Calu3 (cell line): ENCODE measurements at regions not wholly inside any gene's neighbourhood (a gene's known extent, or its start where the extent isn't known, plus 50 kb on each side); places are given as distances from the start of the nearest gene placed in this dataset.

ENCODE experiments used
- BruUV-seq: library from RNA; stranded (reverse); fragments of 400-500 nt; replicated peaks from 2 replicates; lab custom pipeline; 2021; lab: Mats Ljungman, UMichigan
- CTCF ChIA-PET: fragments of 300-600 bp; sonication (Branson Sonifier 250); formaldehyde crosslinking; loops from one replicate; lab custom pipeline; 2022; ENCODE audit warnings: antibody characterized with exemption; lab: Charles Lee
- DNase-seq: peaks from one replicate; pipeline ENCODE4 v3.0.0; 2022
- H3K27ac Mint-ChIP-seq: one replicate; pipeline ENCODE4 v1.8.0; 2022; ENCODE audit warnings: mixed read lengths; ENCODE audit not compliant: unreplicated experiment
- H3K27me3 Mint-ChIP-seq: one replicate; pipeline ENCODE4 v1.8.0; 2022; ENCODE audit warnings: mixed read lengths; ENCODE audit not compliant: unreplicated experiment
- H3K36me3 Mint-ChIP-seq: one replicate; pipeline ENCODE4 v1.8.0; 2022; ENCODE audit warnings: mild to moderate bottlenecking, moderate library complexity, mixed read lengths; ENCODE audit not compliant: insufficient read depth, unreplicated experiment
- H3K4me1 Mint-ChIP-seq: one replicate; pipeline ENCODE4 v1.8.0; 2022; ENCODE audit warnings: mild to moderate bottlenecking, low read depth, mixed read lengths; ENCODE audit not compliant: unreplicated experiment
- H3K4me3 Mint-ChIP-seq: one replicate; pipeline ENCODE4 v1.8.0; 2022; ENCODE audit warnings: mild to moderate bottlenecking, low read depth, moderate library complexity, mixed read lengths; ENCODE audit not compliant: unreplicated experiment
- H3K9me3 Mint-ChIP-seq: one replicate; pipeline ENCODE4 v1.8.0; 2022; ENCODE audit warnings: low read depth, mixed read lengths; ENCODE audit not compliant: unreplicated experiment
- intact Hi-C: fragments of 100-400 bp; cut with micrococcal nuclease; formaldehyde crosslinking; loops from one replicate; pipeline ENCODE4 v1.10.0; 2022; ENCODE audit not compliant: unreplicated experiment
- TF ChIP-seq, protein P1 (sequence below): fragments of 200-600 bp; IDR thresholded peaks from one replicate; pipeline ENCODE4 v1.8.0; 2022; ENCODE audit warnings: antibody characterized with exemption; ENCODE audit not compliant: unreplicated experiment

- intact Hi-C loops = no loop called here
- no peak for DNase-seq
- H3K36me3 Mint-ChIP-seq = no peaks in the 10 kb centered on the region
- no peak overlapping the region for H3K27ac Mint-ChIP-seq
- H3K4me3 Mint-ChIP-seq = no peak overlapping the region
- TF ChIP-seq, protein P1, sequence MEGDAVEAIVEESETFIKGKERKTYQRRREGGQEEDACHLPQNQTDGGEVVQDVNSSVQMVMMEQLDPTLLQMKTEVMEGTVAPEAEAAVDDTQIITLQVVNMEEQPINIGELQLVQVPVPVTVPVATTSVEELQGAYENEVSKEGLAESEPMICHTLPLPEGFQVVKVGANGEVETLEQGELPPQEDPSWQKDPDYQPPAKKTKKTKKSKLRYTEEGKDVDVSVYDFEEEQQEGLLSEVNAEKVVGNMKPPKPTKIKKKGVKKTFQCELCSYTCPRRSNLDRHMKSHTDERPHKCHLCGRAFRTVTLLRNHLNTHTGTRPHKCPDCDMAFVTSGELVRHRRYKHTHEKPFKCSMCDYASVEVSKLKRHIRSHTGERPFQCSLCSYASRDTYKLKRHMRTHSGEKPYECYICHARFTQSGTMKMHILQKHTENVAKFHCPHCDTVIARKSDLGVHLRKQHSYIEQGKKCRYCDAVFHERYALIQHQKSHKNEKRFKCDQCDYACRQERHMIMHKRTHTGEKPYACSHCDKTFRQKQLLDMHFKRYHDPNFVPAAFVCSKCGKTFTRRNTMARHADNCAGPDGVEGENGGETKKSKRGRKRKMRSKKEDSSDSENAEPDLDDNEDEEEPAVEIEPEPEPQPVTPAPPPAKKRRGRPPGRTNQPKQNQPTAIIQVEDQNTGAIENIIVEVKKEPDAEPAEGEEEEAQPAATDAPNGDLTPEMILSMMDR = no peak
- H3K27me3 Mint-ChIP-seq = no peaks in the 10 kb centered on the region
- H3K4me1 Mint-ChIP-seq = peaks cover 28% of the 10 kb centered on the region
- no TSS peak for BruUV-seq
- CTCF ChIA-PET = no interaction called here
- H3K9me3 Mint-ChIP-seq = no peaks in the 10 kb centered on the region
These were observed 140.1 kb downstream of the ANXA2 start for GRCh38 chr15:60257591-60258159.

DNA sequence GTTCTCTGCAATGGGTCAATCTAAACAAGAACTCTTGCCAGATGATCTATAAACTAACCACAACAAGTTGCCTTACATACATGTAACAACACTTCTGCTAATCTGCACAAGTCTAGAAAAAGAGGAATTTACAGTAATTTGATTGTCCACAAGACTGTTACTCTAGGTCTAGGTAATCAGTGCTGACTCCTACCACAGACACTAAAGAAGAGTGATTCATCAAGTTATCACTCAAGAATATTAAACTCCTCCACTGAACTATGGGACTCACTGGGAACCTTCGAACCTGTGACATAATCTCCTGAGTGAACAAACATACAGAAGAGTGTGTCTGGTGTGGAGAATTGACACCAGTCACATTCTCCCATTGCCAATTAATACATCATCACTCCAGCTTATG, 138.3 kb downstream of the ANXA2 start:
- Mint-ChIP-seq H3K27ac (no peak overlapping the region), H3K9me3 (no peaks in the 10 kb centered on the region), H3K36me3 (no peaks in the 10 kb centered on the region), H3K27me3 (no peaks in the 10 kb centered on the region), H3K4me1 (peaks cover 18% of the 10 kb centered on the region), H3K4me3 (no peak overlapping the region)
- no TSS peak for BruUV-seq
- intact Hi-C loops = no loop called here
- TF ChIP-seq, protein P1 = no peak
- no peak for DNase-seq
- CTCF ChIA-PET = no interaction called here

DNA sequence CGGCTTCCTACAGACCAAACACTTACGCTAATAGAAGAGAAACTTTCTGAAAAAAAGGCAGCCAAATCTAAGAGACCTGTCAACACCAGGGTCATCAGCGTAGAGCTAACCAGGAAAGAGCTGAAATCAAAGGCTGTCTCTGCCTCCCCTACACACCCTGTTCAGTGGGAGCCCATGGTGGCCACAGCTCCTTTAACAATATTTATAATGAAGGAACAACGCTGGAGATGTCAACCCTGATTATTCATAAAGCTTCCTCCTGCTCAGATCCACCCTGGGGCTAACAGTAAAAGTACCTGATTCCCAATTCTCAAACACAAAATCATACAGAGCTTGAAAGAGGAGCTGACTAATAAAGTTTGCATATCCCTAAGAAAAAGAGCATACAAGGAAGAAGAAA, 133.7 kb downstream of the ANXA2 start:
- peaks cover 35% of the 10 kb centered on the region for H3K27me3 Mint-ChIP-seq

DNA sequence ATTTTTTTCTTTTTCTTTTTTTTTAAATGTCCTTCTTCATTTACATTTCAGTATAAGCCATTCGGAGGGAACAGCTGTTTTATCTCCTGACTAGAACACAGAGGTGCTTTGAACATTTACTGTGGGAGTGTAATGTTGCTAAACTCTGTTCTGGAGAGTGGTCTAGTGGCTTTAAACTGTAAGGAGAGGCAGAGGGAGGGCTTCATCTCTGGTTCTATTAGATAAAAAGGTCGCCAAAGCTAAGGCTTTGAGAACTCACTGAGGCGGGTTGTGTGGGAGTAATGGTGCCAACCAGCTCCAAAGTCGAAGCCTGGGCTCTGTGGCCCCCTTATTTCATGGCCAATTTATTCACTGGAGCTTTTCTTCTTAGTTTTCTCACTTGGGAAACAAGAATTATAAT, 133.2 kb downstream of the ANXA2 start:
- BruUV-seq = no TSS peak
- Mint-ChIP-seq H3K4me1 (no peaks in the 10 kb centered on the region), H3K36me3 (no peaks in the 10 kb centered on the region), H3K4me3 (no peak overlapping the region), H3K27me3 (peaks cover 39% of the 10 kb centered on the region), H3K27ac (no peak overlapping the region), H3K9me3 (no peaks in the 10 kb centered on the region)
- intact Hi-C loops = no loop called here
- no peak for DNase-seq
- TF ChIP-seq, protein P1 = no peak
- CTCF ChIA-PET = interaction anchor here (0.9 kb wide), 1 partner anchor 11 kb away, joined by 3 read pairs; no protein-coding TSS in a partner anchor

More for the DNA sequence above, 133.7 kb downstream of the ANXA2 start:
- BruUV-seq = no TSS peak
- H3K4me1 Mint-ChIP-seq = no peaks in the 10 kb centered on the region
- DNase-seq = no peak
- TF ChIP-seq, protein P1 = no peak
- CTCF ChIA-PET = interaction anchor here (0.8 to 0.9 kb wide), 2 partner anchors 12 to 243 kb away, joined by 3 read pairs; no protein-coding TSS in a partner anchor
- no peaks in the 10 kb centered on the region for H3K36me3 Mint-ChIP-seq
- H3K27ac Mint-ChIP-seq = no peak overlapping the region
- H3K9me3 Mint-ChIP-seq = no peaks in the 10 kb centered on the region
- H3K4me3 Mint-ChIP-seq = no peak overlapping the region
- intact Hi-C loops = no loop called here
